PFSK-1 (cell line): ENCODE measurements at regions not wholly inside any gene's neighbourhood (a gene's known extent, or its start where the extent isn't known, plus 50 kb on each side); places are given as distances from the start of the nearest gene placed in this dataset.

Experiments
- FOXP2 ChIP-seq: optimal IDR thresholded peaks from 2 replicates; pipeline ENCODE3; 2011; ENCODE audit warnings: borderline replicate concordance, control low read depth, inconsistent platforms; ENCODE audit not compliant: insufficient read depth; ENCODE audit errors: extremely low read length, extremely low read depth
- POLR2AphosphoS5 ChIP-seq: IDR thresholded peaks from 2 replicates; pipeline ENCODE4 v1.6.1; 2012; ENCODE audit warnings: low read depth, mild to moderate bottlenecking, control low read depth, low read length, moderate library complexity
- SIN3A ChIP-seq: IDR thresholded peaks from 2 replicates; pipeline ENCODE4 v1.6.1; 2012; ENCODE audit warnings: mild to moderate bottlenecking, low read length, moderate library complexity, borderline replicate concordance; ENCODE audit not compliant: insufficient read depth
- TAF1 ChIP-seq: IDR thresholded peaks from 2 replicates; pipeline ENCODE4 v1.6.1; 2012; ENCODE audit warnings: low read length, control low read depth, borderline replicate concordance; ENCODE audit not compliant: insufficient read depth

GRCh38 chr4:52204921-52205320 is 153.8 kb downstream of the SPATA18 start:
- TF ChIP-seq FOXP2 (no peak), POLR2AphosphoS5 (no peak), TAF1 (no peak), SIN3A (no peak)
